Stimulated activated effector memory CD8-positive, alpha-beta T cell treated with anti-CD3 and anti-CD28 coated beads, Interleukin-12 subunit alpha, Interleukin-12 subunit beta, amount 100 ng/mL, for 72 hours (primary cell): ENCODE measurements at regions not wholly inside any gene's neighbourhood (a gene's known extent, or its start where the extent isn't known, plus 50 kb on each side); places are given as distances from the start of the nearest gene placed in this dataset.

Source experiments
- ATAC-seq: fragments of 150-1000 bp; cut with Tn5 transposase; 2 replicates; pipeline ENCODE4 v1.10.0; 2021
- DNase-seq, 2 donors: peaks; one replicate each; pipeline ENCODE4 v3.0.0; 2021 to 2022; ENCODE audit warnings: low spot score in 2 of 2
- H3K27ac Mint-ChIP-seq: one replicate; pipeline ENCODE4 v1.8.0; 2022; ENCODE audit warnings: mild to moderate bottlenecking, mixed read lengths
- H3K36me3 Mint-ChIP-seq: one replicate; pipeline ENCODE4 v1.8.0; 2022; ENCODE audit warnings: mild to moderate bottlenecking, mixed read lengths
- H3K4me1 Mint-ChIP-seq: one replicate; pipeline ENCODE4 v1.8.0; 2022; ENCODE audit warnings: mixed read lengths
- H3K4me3 Mint-ChIP-seq: one replicate; pipeline ENCODE4 v1.8.0; 2022; ENCODE audit warnings: mild to moderate bottlenecking, mixed read lengths
- H3K9me3 Mint-ChIP-seq: one replicate; pipeline ENCODE4 v1.8.0; 2022; ENCODE audit warnings: mixed read lengths

DNA sequence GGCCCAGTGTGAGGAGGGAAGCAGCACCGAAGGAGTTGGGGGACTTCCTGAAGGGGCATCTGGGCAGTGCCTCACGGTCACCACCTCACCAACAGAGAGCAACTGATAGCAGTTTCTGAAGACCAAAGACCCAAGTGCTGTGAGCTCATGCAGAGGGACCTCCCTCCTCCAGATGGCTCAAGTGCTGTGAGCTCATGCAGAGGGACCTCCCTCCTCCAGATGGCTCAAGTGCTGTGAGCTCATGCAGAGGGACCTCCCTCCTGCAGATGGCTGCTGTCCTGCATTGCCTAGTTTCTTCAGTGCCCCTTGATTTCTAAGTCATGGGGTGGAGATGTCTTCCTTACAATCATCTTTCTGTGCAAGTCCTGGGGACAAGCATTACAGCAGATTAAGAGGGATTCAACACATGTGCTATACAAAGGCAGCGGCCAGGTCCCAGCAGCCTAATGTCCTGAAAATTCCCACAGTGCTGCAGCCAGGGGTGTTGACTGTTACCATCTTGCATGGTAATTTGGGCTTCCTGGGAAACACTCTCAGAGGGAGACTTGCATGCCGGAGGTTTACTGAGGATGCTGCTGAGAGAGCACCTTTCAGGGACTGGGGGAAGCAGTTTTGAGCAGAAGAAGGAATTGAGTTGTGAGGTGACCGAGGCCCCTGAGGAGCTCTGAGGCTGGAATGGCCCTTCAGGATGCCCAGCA lies 409.3 kb downstream of the GALR1 start:
- Mint-ChIP-seq H3K36me3 (no peaks in the 10 kb centered on the region), H3K4me3 (no peak overlapping the region), H3K4me1 (no peaks in the 10 kb centered on the region), H3K9me3 (no peaks in the 10 kb centered on the region), H3K27ac (no peak overlapping the region)
- DNase-seq (no peak), ATAC-seq (peak; percentile 15)

DNA sequence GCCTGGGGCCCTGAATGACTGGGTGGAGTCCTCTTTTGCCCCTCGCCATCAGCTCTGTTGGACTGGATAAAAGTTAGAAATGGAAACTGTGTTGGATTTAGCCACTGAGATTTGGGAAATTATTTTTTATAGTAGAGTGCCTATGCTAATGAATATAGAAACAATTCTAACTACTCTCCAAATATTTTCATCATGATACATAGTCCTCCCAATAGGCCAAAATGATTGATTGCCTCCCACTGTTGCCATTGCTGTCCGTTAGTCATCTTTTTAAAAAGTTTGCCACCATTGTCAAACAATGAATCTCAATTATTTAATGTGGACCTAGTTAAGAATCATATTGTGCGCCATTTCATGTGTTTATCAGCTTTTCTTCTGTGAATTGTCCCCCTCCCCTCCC lies 417.0 kb downstream of the GALR1 start:
- DNase-seq (no peak), ATAC-seq (no peak)
- Mint-ChIP-seq H3K36me3 (no peaks in the 10 kb centered on the region), H3K9me3 (no peaks in the 10 kb centered on the region), H3K4me3 (no peak overlapping the region), H3K4me1 (no peaks in the 10 kb centered on the region), H3K27ac (no peak overlapping the region)

DNA sequence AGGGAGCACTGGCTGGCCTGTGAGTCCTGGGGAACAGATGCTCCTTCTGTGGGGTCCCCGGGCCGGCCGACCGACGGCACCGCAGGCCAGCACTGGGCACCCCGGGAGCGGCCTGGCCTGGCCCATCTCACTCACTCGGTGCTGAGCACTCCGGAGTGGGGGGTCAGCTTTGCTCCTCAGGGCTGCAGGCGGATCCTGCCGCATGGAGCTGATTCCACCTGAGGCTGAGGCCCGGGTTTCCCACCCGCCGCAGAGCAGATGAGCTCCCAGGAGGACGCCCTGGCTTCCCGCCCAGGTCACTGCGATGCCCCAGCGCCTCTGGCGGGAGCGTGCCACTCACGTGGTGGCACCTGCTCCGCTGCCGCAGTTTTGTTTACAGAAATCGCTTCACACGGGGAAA lies 418.6 kb downstream of the GALR1 start:
- no peak for DNase-seq
- Mint-ChIP-seq H3K36me3 (no peaks in the 10 kb centered on the region), H3K4me1 (no peaks in the 10 kb centered on the region), H3K4me3 (no peak overlapping the region), H3K27ac (no peak overlapping the region), H3K9me3 (no peaks in the 10 kb centered on the region)
- no peak for ATAC-seq

GRCh38 chr18:77669331-77669730 lies 419.7 kb downstream of the GALR1 start:
- DNase-seq (no peak), ATAC-seq (no peak)
- Mint-ChIP-seq H3K4me1 (no peaks in the 10 kb centered on the region), H3K27ac (no peak overlapping the region), H3K9me3 (no peaks in the 10 kb centered on the region), H3K4me3 (no peak overlapping the region), H3K36me3 (no peaks in the 10 kb centered on the region)

DNA sequence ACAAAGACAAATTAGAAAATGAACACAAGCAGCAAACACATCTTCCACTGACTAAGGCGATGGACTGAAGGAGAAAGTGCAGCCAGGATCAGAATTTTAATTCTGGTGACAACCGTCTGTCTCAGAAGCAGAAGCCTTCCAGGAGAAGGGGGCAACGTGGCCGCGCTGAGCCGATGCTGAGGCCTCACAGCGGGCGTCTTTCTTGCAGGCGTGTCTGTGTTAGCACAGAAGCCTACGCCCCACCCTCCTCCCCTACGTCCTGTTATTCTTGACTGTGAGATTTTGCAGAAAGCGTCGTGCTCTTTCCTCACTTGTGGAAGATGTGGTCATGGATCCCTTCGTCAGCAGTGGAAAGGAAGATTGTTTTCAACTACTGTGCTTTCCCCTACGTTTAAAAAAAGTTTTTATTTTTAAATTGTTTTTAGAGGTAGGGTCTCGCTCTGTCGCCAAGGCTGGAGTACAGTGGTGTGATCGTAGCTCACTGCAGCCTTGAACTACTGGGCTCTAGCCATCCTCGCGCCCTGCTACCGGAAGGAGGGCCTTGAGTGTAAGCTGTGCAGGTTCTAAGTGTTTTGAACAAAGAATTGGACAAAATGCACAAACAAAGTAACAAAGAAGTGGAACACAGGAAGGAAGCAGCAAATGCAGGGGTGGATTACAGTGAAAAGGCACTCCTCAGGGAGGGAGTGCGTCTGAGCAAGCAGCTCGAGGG lies 422.0 kb downstream of the GALR1 start:
- Mint-ChIP-seq H3K4me3 (no peak overlapping the region), H3K4me1 (no peaks in the 10 kb centered on the region), H3K9me3 (no peaks in the 10 kb centered on the region), H3K36me3 (no peaks in the 10 kb centered on the region), H3K27ac (no peak overlapping the region)
- DNase-seq (no peak), ATAC-seq (no peak)

DNA sequence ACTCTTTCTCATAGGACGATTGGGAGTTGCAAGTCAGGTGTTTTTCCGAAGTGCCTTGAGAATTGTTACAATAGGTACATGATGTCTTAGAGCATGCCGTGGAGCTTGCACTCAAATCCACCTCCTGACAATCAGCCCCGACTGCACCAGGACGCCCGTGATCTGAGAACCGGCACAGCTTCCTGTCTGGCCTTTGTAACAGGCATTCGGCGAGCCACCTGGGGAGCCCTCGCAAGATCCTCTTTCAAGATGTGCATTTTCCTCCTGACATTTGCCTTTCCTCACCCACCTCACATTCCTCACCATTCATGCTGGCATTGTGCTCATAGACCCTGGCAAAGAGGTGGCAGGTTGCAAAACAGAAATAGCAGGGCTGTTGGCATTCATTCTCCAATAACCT lies 427.3 kb downstream of the GALR1 start:
- ATAC-seq (no peak), DNase-seq (no peak)
- H3K4me1 Mint-ChIP-seq = no peaks in the 10 kb centered on the region
- H3K9me3 Mint-ChIP-seq = no peaks in the 10 kb centered on the region
- no peak overlapping the region for H3K4me3 Mint-ChIP-seq
- H3K36me3 Mint-ChIP-seq = no peaks in the 10 kb centered on the region
- H3K27ac Mint-ChIP-seq = no peak overlapping the region

- no peak for ATAC-seq
- no peaks in the 10 kb centered on the region for H3K4me1 Mint-ChIP-seq
- no peaks in the 10 kb centered on the region for H3K36me3 Mint-ChIP-seq
- no peak for DNase-seq
- no peak overlapping the region for H3K27ac Mint-ChIP-seq
- H3K4me3 Mint-ChIP-seq = no peak overlapping the region
- H3K9me3 Mint-ChIP-seq = no peaks in the 10 kb centered on the region
Observed at GRCh38 chr18:77677536-77677935, 427.9 kb downstream of the GALR1 start.

DNA sequence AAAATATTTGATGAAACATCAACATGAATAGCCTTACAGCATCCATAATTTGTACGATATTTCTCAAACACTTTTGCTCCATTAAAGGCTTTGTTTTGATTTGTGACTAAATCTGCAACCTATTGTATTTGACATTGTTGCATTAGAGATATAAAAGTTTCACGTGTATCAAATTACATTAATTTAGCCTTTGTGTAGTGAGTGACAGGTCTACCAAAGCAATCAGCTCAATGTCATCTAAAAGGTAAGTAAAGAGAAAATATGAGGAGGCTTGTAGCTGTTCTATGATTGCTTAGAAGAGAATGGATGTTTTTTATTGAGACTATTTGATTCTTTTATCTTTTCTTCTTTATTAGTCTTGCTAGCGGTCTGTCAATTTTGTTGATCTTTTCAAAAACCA lies 430.2 kb downstream of the GALR1 start:
- Mint-ChIP-seq H3K27ac (no peak overlapping the region), H3K4me1 (no peaks in the 10 kb centered on the region), H3K9me3 (no peaks in the 10 kb centered on the region), H3K36me3 (no peaks in the 10 kb centered on the region), H3K4me3 (no peak overlapping the region)
- DNase-seq (no peak), ATAC-seq (no peak)

- H3K9me3 Mint-ChIP-seq = no peaks in the 10 kb centered on the region
- ATAC-seq (no peak), DNase-seq (no peak)
- H3K4me1 Mint-ChIP-seq = no peaks in the 10 kb centered on the region
- H3K27ac Mint-ChIP-seq = no peak overlapping the region
- no peaks in the 10 kb centered on the region for H3K36me3 Mint-ChIP-seq
- no peak overlapping the region for H3K4me3 Mint-ChIP-seq
Observed at GRCh38 chr18:77700051-77700450, 450.4 kb downstream of the GALR1 start.

DNA sequence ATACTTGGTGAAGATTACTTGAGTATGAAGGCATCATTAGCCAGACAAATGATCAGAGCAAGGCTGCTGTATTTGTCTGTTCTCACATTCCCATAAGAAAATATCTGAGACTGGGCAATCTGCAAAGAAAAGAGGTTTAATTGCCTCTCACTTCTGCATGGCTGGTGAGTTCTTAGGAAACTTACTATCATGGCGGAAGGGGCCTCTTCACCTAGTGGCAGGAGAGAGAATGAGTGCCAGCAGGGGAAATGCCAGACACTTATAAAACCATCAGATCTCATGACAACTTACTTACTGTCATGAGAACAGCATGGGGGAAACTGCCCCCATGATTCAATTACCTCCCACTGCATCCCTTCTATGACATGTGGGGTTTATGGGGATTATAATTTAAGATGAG lies 452.3 kb downstream of the GALR1 start:
- H3K27ac Mint-ChIP-seq = no peak overlapping the region
- H3K4me3 Mint-ChIP-seq = no peak overlapping the region
- no peaks in the 10 kb centered on the region for H3K9me3 Mint-ChIP-seq
- ATAC-seq = no peak
- no peaks in the 10 kb centered on the region for H3K4me1 Mint-ChIP-seq
- no peaks in the 10 kb centered on the region for H3K36me3 Mint-ChIP-seq
- no peak for DNase-seq

DNA sequence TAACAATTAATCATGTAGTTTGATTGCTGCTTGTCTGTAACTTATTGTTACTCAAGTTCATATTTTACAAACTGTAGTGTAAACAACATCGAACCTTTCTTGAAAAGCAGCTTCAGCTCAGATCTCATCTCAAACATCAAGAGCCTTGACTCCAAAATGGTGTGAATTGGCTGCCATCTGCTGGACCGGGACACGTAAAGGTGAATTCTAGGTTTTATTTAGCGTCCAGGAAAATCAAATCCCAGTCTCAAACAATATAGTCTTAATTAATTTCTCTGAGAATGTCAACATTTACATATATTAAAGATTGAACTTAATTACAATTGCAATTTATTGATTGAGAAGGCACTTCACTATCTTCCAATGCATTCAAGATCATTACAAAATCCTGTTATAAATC lies 453.0 kb downstream of the GALR1 start:
- H3K4me3 Mint-ChIP-seq = no peak overlapping the region
- DNase-seq (no peak), ATAC-seq (no peak)
- H3K4me1 Mint-ChIP-seq = no peaks in the 10 kb centered on the region
- H3K27ac Mint-ChIP-seq = no peak overlapping the region
- H3K9me3 Mint-ChIP-seq = no peaks in the 10 kb centered on the region
- no peaks in the 10 kb centered on the region for H3K36me3 Mint-ChIP-seq

DNA sequence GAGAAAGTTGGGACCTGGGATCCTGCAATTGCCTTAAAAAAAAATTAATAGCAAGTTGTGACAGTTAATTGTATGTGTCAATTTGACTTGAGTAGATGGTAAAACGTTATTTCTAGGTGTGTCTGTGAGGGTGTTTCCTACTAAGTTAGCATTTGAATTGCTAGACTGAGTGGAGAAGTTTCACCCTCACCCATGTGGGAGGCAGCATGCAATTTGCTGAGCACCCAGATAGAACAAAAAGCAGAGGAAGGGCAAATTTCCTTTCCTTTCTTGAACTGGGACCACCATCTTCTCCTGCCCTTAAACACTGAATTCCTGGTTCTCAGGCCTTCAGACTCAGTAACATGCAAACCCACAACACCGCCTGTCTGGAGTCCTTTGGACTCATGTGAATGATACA lies 455.7 kb downstream of the GALR1 start:
- Mint-ChIP-seq H3K36me3 (no peaks in the 10 kb centered on the region), H3K9me3 (no peaks in the 10 kb centered on the region), H3K4me3 (no peak overlapping the region), H3K4me1 (no peaks in the 10 kb centered on the region), H3K27ac (no peak overlapping the region)
- DNase-seq = no peak
- no peak for ATAC-seq

DNA sequence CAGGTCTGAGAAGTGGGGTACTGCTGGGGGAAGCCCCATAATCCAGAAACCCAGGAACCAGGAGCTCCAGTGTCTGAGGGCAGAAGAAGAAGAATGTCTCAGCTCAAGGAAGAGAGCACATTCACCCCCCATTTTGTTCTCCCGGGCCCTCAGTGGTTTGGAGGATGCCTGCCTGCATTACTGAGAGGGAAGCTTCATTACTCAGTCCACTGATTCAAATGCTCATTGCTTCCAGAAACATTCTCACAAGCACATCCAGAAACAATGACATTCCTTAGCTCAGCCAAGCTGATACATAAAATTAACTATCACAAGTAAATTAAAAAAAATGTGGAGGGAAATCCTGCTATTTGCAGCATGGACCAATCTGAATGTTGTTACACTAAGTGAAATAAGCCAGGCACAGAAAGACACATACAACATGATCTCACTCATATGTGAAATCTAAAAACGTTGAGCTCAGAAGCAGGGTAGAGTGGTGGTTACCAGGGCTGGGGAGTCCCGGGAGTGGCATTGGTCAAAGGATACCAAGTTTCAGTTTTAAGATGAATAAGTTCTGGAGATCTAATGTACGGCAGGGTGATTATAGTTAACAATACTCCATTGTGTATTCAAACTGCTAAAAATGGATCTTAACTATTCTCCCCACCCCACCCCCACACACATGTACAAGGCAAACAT lies 459.3 kb downstream of the GALR1 start:
- DNase-seq (no peak), ATAC-seq (peak; percentile 51)
- H3K4me1 Mint-ChIP-seq = no peaks in the 10 kb centered on the region
- H3K4me3 Mint-ChIP-seq = no peak overlapping the region
- no peak overlapping the region for H3K27ac Mint-ChIP-seq
- no peaks in the 10 kb centered on the region for H3K36me3 Mint-ChIP-seq
- H3K9me3 Mint-ChIP-seq = peaks cover 3% of the 10 kb centered on the region

GRCh38 chr18:77711096-77711495 lies 461.4 kb downstream of the GALR1 start:
- Mint-ChIP-seq H3K36me3 (no peaks in the 10 kb centered on the region), H3K9me3 (peaks cover 3% of the 10 kb centered on the region), H3K4me3 (no peak overlapping the region), H3K27ac (no peak overlapping the region), H3K4me1 (no peaks in the 10 kb centered on the region)
- no peak for ATAC-seq
- DNase-seq = no peak

DNA sequence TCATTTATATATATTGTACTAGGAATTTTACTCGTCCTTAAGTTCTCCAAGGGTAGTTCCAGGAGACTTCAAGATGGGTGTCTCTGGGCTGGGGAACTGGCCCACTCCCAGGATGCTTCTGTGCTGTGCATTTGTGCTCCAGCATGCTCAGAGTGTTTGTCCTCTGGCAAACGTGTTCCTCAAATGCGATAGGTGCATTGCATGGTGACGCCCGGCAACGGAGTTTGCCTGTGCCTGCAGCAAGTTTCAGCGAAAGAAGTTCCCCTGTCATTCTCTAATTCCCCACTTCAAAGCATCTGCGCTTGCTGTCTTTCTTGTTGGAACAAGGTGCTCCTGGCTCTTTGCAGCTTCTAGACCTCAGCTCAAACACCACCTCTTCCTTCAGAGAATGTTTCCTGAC lies 465.1 kb downstream of the GALR1 start:
- Mint-ChIP-seq H3K4me3 (no peak overlapping the region), H3K4me1 (no peaks in the 10 kb centered on the region), H3K36me3 (no peaks in the 10 kb centered on the region), H3K27ac (no peak overlapping the region), H3K9me3 (peaks cover 3% of the 10 kb centered on the region)
- DNase-seq = no peak
- ATAC-seq = no peak

DNA sequence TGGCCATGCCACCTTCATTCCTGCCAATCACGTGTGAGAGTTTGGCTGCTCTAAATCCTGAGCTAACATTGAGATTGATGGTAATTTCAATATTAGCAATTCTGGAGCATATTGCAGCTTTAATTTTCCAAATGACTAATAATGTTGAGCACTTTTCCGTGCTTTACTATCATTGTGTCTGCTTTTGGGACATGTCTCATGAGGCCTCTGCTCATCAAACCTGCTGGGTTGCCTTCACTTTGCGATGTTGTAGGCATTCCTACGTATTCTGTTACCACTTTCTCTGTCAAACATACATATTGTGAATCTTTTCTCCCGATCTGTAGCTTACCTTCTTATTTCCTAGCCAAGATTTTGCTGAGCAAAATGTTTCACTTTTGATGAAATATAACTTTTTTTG lies 466.6 kb downstream of the GALR1 start:
- Mint-ChIP-seq H3K36me3 (no peaks in the 10 kb centered on the region), H3K4me3 (no peak overlapping the region), H3K4me1 (no peaks in the 10 kb centered on the region), H3K9me3 (peaks cover 3% of the 10 kb centered on the region), H3K27ac (no peak overlapping the region)
- DNase-seq (no peak), ATAC-seq (no peak)
